SK-N-SH (cell line): ENCODE measurements at regions not wholly inside any gene's neighbourhood (a gene's known extent, or its start where the extent isn't known, plus 50 kb on each side); places are given as distances from the start of the nearest gene placed in this dataset.

ENCODE experiments used
- CTCF ChIA-PET: fragments of 300-600, 350-600 bp; formaldehyde crosslinking; extraction: SDS; loops from one replicate; lab custom pipeline; 2021; lab: Yijun Ruan, JAX
- POLR2A ChIA-PET: fragments of 350-600 bp; sonication (Branson Sonifier 250); formaldehyde crosslinking; extraction: SDS; loops from one replicate; lab custom pipeline; 2020; ENCODE audit warnings: antibody characterized with exemption, inconsistent platforms; lab: Yijun Ruan, JAX
- DNase-seq: peaks from one replicate; pipeline ENCODE4 v3.0.0; 2012
- H2AFZ ChIP-seq: fragments of 200-600 bp; sonication (generic); 2 replicates; pipeline ENCODE4 v1.8.1; 2016; ENCODE audit warnings: antibody characterized with exemption, mild to moderate bottlenecking, low read depth
- H3F3A ChIP-seq: fragments of 200-600 bp; sonication (generic); replicated peaks from 2 replicates; pipeline ENCODE3; 2016; ENCODE audit warnings: antibody characterized with exemption, mild to moderate bottlenecking; ENCODE audit not compliant: insufficient read depth
- H3K27ac ChIP-seq, 2 experiments: fragments of 200-500 bp in 1 of 2; fragments of 200-600 bp in 1 of 2; sonication (Bioruptor generic) in 1 of 2; sonication (generic), shearing (Covaris generic) in 1 of 2; 2 replicates each; pipeline versions ENCODE4 v1.5.1 to v1.6.1; 2014 to 2016; ENCODE audit warnings: low read depth in 2 of 2, inconsistent platforms in 1 of 2, low read length in 1 of 2, mild to moderate bottlenecking in 1 of 2, mixed read lengths in 1 of 2
- H3K27me3 ChIP-seq: fragments of 200-600 bp; sonication (generic), shearing (Covaris generic); 2 replicates; pipeline ENCODE4 v1.6.1; 2016; ENCODE audit warnings: mixed run types; ENCODE audit not compliant: insufficient read depth
- H3K36me3 ChIP-seq, 2 experiments: fragments of 200-500 bp in 1 of 2; fragments of 200-600 bp in 1 of 2; sonication (Bioruptor generic) in 1 of 2; sonication (generic) in 1 of 2; replicated peaks in 1 of 2; 2 replicates each; pipeline versions ENCODE3 to v1.5.1; 2014 to 2016; ENCODE audit warnings: low read length in 1 of 2, mild to moderate bottlenecking in 1 of 2; ENCODE audit not compliant: insufficient read depth in 2 of 2, control insufficient read depth in 1 of 2
- H3K4me1 ChIP-seq, 2 experiments: fragments of 200-500 bp in 1 of 2; fragments of 200-600 bp in 1 of 2; sonication (Bioruptor generic) in 1 of 2; sonication (generic), shearing (Covaris generic) in 1 of 2; 2 replicates each; pipeline versions ENCODE4 v1.5.1 to v1.6.1; 2014 to 2016; ENCODE audit warnings: low read depth in 1 of 2, low read length in 1 of 2, mixed run types in 1 of 2; ENCODE audit not compliant: insufficient read depth in 2 of 2, control insufficient read depth in 1 of 2
- H3K4me2 ChIP-seq: fragments of 200-600 bp; sonication (generic), shearing (Covaris generic); 2 replicates; pipeline ENCODE4 v1.6.1; 2017; ENCODE audit warnings: mixed run types
- H3K4me3 ChIP-seq, 2 experiments: fragments of 200-500 bp in 1 of 2; fragments of 200-600 bp in 1 of 2; sonication (Bioruptor generic) in 1 of 2; sonication (generic), shearing (Covaris generic) in 1 of 2; 2 replicates each; pipeline versions ENCODE4 v1.5.1 to v1.8.1; 2014 to 2016; ENCODE audit warnings: low read depth in 2 of 2, inconsistent platforms in 1 of 2, low read length in 1 of 2, mild to moderate bottlenecking in 1 of 2, mixed read lengths in 1 of 2, moderate library complexity in 1 of 2
- H3K79me2 ChIP-seq: fragments of 200-600 bp; sonication (generic); 2 replicates; pipeline ENCODE4 v1.8.1; 2017; ENCODE audit warnings: mild to moderate bottlenecking; ENCODE audit not compliant: insufficient read depth
- H3K9ac ChIP-seq: fragments of 200-600 bp; sonication (generic); 2 replicates; pipeline ENCODE4 v1.6.1; 2017; ENCODE audit warnings: mixed run types
- H3K9me2 ChIP-seq: fragments of 200-600 bp; sonication (generic); 2 replicates; pipeline ENCODE4 v1.6.1; 2017; ENCODE audit warnings: mixed run types
- H3K9me3 ChIP-seq: fragments of 200-600 bp; sonication (generic); 2 replicates; pipeline ENCODE4 v1.6.1; 2017; ENCODE audit warnings: mixed run types, mild to moderate bottlenecking, moderate library complexity
- H4K20me1 ChIP-seq: fragments of 200-600 bp; sonication (generic); 2 replicates; pipeline ENCODE4 v1.6.1; 2017; ENCODE audit warnings: mild to moderate bottlenecking, mixed run types; ENCODE audit not compliant: insufficient read depth
- CTCF ChIP-seq: fragments of 200-600 bp; sonication (generic); IDR thresholded peaks from 2 replicates; pipeline ENCODE4 v1.6.1; 2017; ENCODE audit warnings: antibody characterized with exemption, mild to moderate bottlenecking, moderate library complexity
- EP300 ChIP-seq, 2 experiments: IDR thresholded peaks; 2 replicates each; pipeline versions ENCODE4 v1.4.0 to v1.6.1; 2012; ENCODE audit warnings: borderline replicate concordance in 1 of 2, low read depth in 1 of 2, low read length in 1 of 2
- EZH2phosphoT487 ChIP-seq: fragments of 200-600 bp; sonication (generic); IDR thresholded peaks from 2 replicates; pipeline ENCODE4 v1.6.1; 2017; ENCODE audit warnings: low read depth, mixed run types, mild to moderate bottlenecking, antibody characterized with exemption, moderate library complexity, borderline replicate concordance
- FOXJ3 ChIP-seq: sonication (generic); formaldehyde crosslinking; IDR thresholded peaks from 2 replicates; pipeline ENCODE4 v1.5.1; 2020; ENCODE audit warnings: mild to moderate bottlenecking, missing genetic modification reagents
- FOXM1 ChIP-seq: IDR thresholded peaks from 2 replicates; pipeline ENCODE4 v1.4.0; 2012; ENCODE audit warnings: low read depth, mild to moderate bottlenecking
- GATA2 ChIP-seq: sonication (generic); formaldehyde crosslinking; IDR thresholded peaks from 2 replicates; pipeline ENCODE4 v1.5.0; 2020; ENCODE audit warnings: mild to moderate bottlenecking, missing genetic modification reagents
- JUND ChIP-seq: IDR thresholded peaks from 2 replicates; pipeline ENCODE4 v1.4.0; 2012
- MEF2A ChIP-seq: IDR thresholded peaks from 2 replicates; pipeline ENCODE4 v1.4.0; 2012; ENCODE audit warnings: low read depth, borderline replicate concordance
- MXI1 ChIP-seq: IDR thresholded peaks from 2 replicates; pipeline ENCODE4 v1.6.1; 2012; ENCODE audit warnings: mild to moderate bottlenecking, low read depth, low read length, improper control_type of control experiment
- NRF1 ChIP-seq: IDR thresholded peaks from 2 replicates; pipeline ENCODE4 v1.6.1; 2012; ENCODE audit warnings: low read depth, mild to moderate bottlenecking, low read length
- POLR2AphosphoS5 ChIP-seq: IDR thresholded peaks from 2 replicates; pipeline ENCODE4 v1.6.1; 2012; ENCODE audit warnings: low read depth, low read length
- RCOR1 ChIP-seq: fragments of 150-350 bp; IDR thresholded peaks from 2 replicates; pipeline ENCODE4 v1.6.1; 2017; ENCODE audit warnings: antibody characterized with exemption, low read length
- TEAD4 ChIP-seq: IDR thresholded peaks from 2 replicates; pipeline ENCODE4 v1.4.0; 2012; ENCODE audit warnings: mild to moderate bottlenecking, borderline replicate concordance; ENCODE audit not compliant: insufficient read depth
- USF1 ChIP-seq: IDR thresholded peaks from 2 replicates; pipeline ENCODE4 v1.4.0; 2012; ENCODE audit warnings: low read depth, borderline replicate concordance
- USF2 ChIP-seq: fragments of 150-350 bp; IDR thresholded peaks from 2 replicates; pipeline ENCODE4 v1.6.1; 2017; ENCODE audit warnings: antibody characterized with exemption, low read length, low read depth, borderline replicate concordance
- WGBS: methylation state at CpG from one replicate; pipeline ENCODE4 v1.1.6; 2017; ENCODE audit warnings: low lambda C conversion rate; 5-methylcytosine and 5-hydroxymethylcytosine counted together

GRCh38 chr2:122523143-122523542 lies 767.7 kb downstream of the TSN start:
- CTCF ChIA-PET: interaction anchor here (0.6 kb wide), 1 partner anchor 39 kb away, joined by 3 read pairs; no protein-coding TSS in a partner anchor

GRCh38 chr2:122523981-122524380 lies 768.5 kb downstream of the TSN start:
- POLR2A ChIA-PET: no interaction called here
- H3K36me3 ChIP-seq: no peaks in the 10 kb centered on the region

More at GRCh38 chr2:122523143-122523542, 767.7 kb downstream of the TSN start:
- POLR2A ChIA-PET: no interaction called here
- Histone ChIP-seq H3K9me2 (no peaks in the 10 kb centered on the region), H3K4me1 (peaks cover 0 to 8% of the 10 kb centered on the region in 2 experiments; a peak in 1 of 4 replicates), H3K36me3 (no peaks in the 10 kb centered on the region), H3F3A (no peaks in the 10 kb centered on the region), H3K27ac (no peak overlapping the region; a peak in 1 of 4 replicates), H3K79me2 (no peaks in the 10 kb centered on the region), H3K4me3 (no peak overlapping the region), H3K9me3 (no peaks in the 10 kb centered on the region), H2AFZ (no peak overlapping the region), H3K4me2 (no peak overlapping the region), H3K9ac (no peak overlapping the region), H4K20me1 (no peaks in the 10 kb centered on the region), H3K27me3 (no peaks in the 10 kb centered on the region)
- no peak for TF ChIP-seq EP300 (IDR thresholded peaks at IDR 0.05; ENCODE audit: borderline replicate concordance in 1 of 2, low read depth in 1 of 2, low read length in 1 of 2)
- no peak for TF ChIP-seq NRF1
- no peak for TF ChIP-seq POLR2AphosphoS5
- no peak for TF ChIP-seq EZH2phosphoT487
- no peak for TF ChIP-seq CTCF
- TF ChIP-seq USF2: no peak
- no peak for TF ChIP-seq FOXM1
- no peak for TF ChIP-seq RCOR1
- no peak for TF ChIP-seq USF1
- no peak for TF ChIP-seq GATA2 (CRISPR knock-in tag)
- TF ChIP-seq JUND: no peak
- TF ChIP-seq TEAD4: no peak
- 37% methylated on average over 4 of the region's 4 CpGs for WGBS
- DNase-seq: no peak

More at GRCh38 chr2:122523981-122524380, 768.5 kb downstream of the TSN start:
- H2AFZ ChIP-seq: no peak overlapping the region
- no peak overlapping the region for H3K4me2 ChIP-seq
- peak overlapping the region in 1 of 2 experiments; percentile 43; a peak in 1 of 4 replicates for H3K27ac ChIP-seq
- H3K79me2 ChIP-seq: no peaks in the 10 kb centered on the region
- no peak for TF ChIP-seq MEF2A
- no peak for TF ChIP-seq MXI1
- TF ChIP-seq GATA2 (CRISPR knock-in tag): peak; percentile 46; the same call in 1 of the 2 replicates
- peak; percentile 55; the same call in 1 of the 2 replicates for TF ChIP-seq RCOR1
- TF ChIP-seq EP300 (IDR thresholded peaks at IDR 0.05; ENCODE audit: borderline replicate concordance in 1 of 2, low read depth in 1 of 2, low read length in 1 of 2): peak in 1 of 2 experiments; percentile 67; a peak in 2 of 4 replicates
- TF ChIP-seq FOXJ3: peak; percentile 46; the same call in 1 of the 2 replicates
- H3K27me3 ChIP-seq: no peaks in the 10 kb centered on the region
- no peaks in the 10 kb centered on the region for H3K9me2 ChIP-seq
- peaks cover 0 to 8% of the 10 kb centered on the region in 2 experiments; a peak in 1 of 4 replicates for H3K4me1 ChIP-seq
- H3K9me3 ChIP-seq: no peaks in the 10 kb centered on the region
- H3K4me3 ChIP-seq: no peak overlapping the region
- peak; percentile 31 for DNase-seq
- H3K9ac ChIP-seq: no peak overlapping the region
- 15% methylated on average over 3 of the region's 3 CpGs for whole genome bisulfite sequencing
- H4K20me1 ChIP-seq: no peaks in the 10 kb centered on the region
- H3F3A ChIP-seq: no peaks in the 10 kb centered on the region
- CTCF ChIA-PET: no interaction called here
